Lower lobe of right lung (tissue), 2 donors: ENCODE measurements at regions not wholly inside any gene's neighbourhood (a gene's known extent, or its start where the extent isn't known, plus 50 kb on each side); places are given as distances from the start of the nearest gene placed in this dataset.

Experiments
- ATAC-seq, 2 donors: fragments of 200-7000 bp; cut with Tn5 transposase; one replicate each; pipeline ENCODE4 v1.9.1; 2020 to 2022; ENCODE audit warnings: mild to moderate bottlenecking in 2 of 2, moderate library complexity in 2 of 2
- DNase-seq: peaks from one replicate; pipeline ENCODE4 v3.0.0-alpha.2; 2020
- H3K27ac ChIP-seq: fragments of 200-600 bp; one replicate; pipeline ENCODE4 v1.8.0; 2022
- H3K27me3 ChIP-seq: fragments of 200-600 bp; one replicate; pipeline ENCODE4 v1.8.0; 2022; ENCODE audit warnings: low read depth
- H3K36me3 ChIP-seq: fragments of 200-600 bp; one replicate; pipeline ENCODE4 v1.8.0; 2022; ENCODE audit warnings: mild to moderate bottlenecking
- H3K4me1 ChIP-seq: fragments of 200-600 bp; one replicate; pipeline ENCODE4 v1.8.0; 2022
- H3K4me3 ChIP-seq: fragments of 200-600 bp; one replicate; pipeline ENCODE4 v1.8.0; 2022; ENCODE audit warnings: mild to moderate bottlenecking
- H3K9me3 ChIP-seq: fragments of 200-600 bp; one replicate; pipeline ENCODE4 v1.8.0; 2022
- intact Hi-C: fragments of 100-400 bp; cut with DNase I; formaldehyde crosslinking; loops from one replicate; pipeline ENCODE4 v1.11.0; 2022
- TF ChIP-seq, protein P1 (sequence below): fragments of 200-600 bp; IDR thresholded peaks from one replicate; pipeline ENCODE4 v1.8.0; 2022; ENCODE audit warnings: antibody characterized with exemption, mild to moderate bottlenecking
- donor health status: DM: no; HTN: yes; CAD: no; lungs with severe emphysema.

DNA sequence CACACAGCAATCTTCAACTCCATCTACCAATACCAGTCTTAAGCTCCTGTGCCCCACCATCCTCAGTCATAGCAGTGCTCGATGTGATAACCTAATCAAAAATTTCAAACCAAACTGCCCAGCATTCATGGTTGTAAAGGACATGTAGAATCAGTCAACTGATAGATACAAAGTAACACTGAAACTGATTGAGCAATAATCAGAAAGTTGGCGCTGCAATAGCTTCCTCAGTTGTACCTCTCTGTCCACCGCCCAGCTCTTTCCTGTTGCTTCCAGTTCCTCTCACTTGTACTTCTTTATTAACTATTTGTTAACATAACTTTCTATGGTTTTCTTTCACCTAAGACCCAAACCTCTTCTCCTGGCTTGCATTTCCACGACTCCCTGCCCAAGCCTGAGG, 745.7 kb downstream of the PDCD6IP start:
- H3K9me3 ChIP-seq: no peaks in the 10 kb centered on the region

DNA sequence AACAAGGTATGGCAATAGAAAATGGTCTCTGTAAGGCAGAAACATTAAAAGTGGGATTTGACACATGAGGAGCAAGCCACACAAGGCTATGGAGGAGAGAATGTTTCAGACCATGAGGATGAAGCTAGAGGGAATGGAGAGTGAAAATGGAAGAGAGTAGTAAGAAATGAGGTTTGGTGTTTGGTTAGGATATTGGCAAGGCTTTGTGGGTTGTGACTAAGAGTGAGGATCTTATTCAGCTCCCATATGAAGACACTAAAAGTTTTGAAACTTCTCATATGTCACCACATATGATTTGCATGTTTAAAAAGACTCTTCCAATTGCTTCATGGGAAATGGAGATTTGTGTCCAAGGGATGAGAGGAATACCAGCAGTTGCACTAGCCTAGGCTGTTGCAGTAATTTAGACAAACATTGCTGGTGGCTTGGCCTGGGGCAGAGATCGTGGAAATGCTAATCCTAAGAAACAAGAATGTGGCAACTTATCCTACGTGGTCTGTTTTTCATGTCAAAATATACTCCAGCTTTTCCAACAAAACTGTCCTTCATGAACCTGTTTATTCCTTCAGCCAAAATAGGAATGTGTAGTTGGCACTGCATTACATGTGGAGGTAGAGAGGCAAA, 749.0 kb downstream of the PDCD6IP start:
- no peaks in the 10 kb centered on the region for H3K27me3 ChIP-seq
- ATAC-seq (no peak), DNase-seq (no peak)
- no peak overlapping the region for H3K4me3 ChIP-seq
- TF ChIP-seq, protein P1, sequence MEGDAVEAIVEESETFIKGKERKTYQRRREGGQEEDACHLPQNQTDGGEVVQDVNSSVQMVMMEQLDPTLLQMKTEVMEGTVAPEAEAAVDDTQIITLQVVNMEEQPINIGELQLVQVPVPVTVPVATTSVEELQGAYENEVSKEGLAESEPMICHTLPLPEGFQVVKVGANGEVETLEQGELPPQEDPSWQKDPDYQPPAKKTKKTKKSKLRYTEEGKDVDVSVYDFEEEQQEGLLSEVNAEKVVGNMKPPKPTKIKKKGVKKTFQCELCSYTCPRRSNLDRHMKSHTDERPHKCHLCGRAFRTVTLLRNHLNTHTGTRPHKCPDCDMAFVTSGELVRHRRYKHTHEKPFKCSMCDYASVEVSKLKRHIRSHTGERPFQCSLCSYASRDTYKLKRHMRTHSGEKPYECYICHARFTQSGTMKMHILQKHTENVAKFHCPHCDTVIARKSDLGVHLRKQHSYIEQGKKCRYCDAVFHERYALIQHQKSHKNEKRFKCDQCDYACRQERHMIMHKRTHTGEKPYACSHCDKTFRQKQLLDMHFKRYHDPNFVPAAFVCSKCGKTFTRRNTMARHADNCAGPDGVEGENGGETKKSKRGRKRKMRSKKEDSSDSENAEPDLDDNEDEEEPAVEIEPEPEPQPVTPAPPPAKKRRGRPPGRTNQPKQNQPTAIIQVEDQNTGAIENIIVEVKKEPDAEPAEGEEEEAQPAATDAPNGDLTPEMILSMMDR: no peak
- no peak overlapping the region for H3K27ac ChIP-seq
- intact Hi-C loops: no loop called here
- no peaks in the 10 kb centered on the region for H3K36me3 ChIP-seq
- H3K9me3 ChIP-seq: no peaks in the 10 kb centered on the region
- H3K4me1 ChIP-seq: no peaks in the 10 kb centered on the region

More for the DNA sequence above, 745.7 kb downstream of the PDCD6IP start:
- Histone ChIP-seq H3K36me3 (no peaks in the 10 kb centered on the region), H3K27me3 (no peaks in the 10 kb centered on the region), H3K4me1 (no peaks in the 10 kb centered on the region), H3K27ac (no peak overlapping the region), H3K4me3 (no peak overlapping the region)
- no peak for DNase-seq
- intact Hi-C loops: no loop called here
- no peak for ATAC-seq
- TF ChIP-seq, protein P1: no peak

DNA sequence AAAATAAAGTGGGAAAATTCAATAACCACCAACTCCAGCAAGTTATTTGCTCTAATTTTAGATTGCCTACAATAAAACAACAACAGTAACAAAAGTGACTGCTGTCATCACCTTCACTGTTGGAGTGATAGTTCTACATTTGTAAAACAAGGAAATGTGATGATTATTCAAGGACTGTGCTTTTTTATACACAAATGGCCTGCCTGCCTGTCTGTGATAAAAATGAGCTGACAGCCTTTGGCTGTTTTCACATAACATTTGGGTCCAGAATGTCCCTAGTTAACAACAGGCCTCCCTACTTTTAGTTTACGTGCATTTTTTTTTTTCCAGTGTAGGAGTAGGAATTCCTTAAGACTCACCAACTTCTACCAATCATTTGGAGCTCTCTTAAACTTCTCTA, 768.8 kb downstream of the PDCD6IP start:
- no peaks in the 10 kb centered on the region for H3K36me3 ChIP-seq
- no peak overlapping the region for H3K27ac ChIP-seq
- no peaks in the 10 kb centered on the region for H3K27me3 ChIP-seq

DNA sequence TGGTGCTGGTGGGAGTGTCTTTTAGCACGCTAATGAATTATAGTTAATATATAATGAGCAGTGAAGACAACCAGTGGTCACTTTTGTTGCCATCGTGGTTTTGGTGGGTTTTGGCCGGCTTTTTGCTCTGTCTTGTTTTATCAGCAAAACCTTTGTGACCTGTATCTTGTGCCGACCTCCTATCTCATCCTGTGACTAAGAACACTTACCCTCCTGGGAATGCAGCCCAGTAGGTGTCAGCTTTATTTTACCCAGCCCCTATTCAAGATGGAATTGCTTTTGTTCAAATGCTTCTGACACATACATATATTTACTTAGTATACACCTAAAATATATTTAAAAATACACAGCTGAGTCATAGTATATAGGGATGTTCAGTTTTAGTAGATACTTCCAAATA, 770.3 kb downstream of the PDCD6IP start:
- H3K4me1 ChIP-seq: no peaks in the 10 kb centered on the region
- TF ChIP-seq, protein P1: no peak
- intact Hi-C loops: no loop called here
- ATAC-seq (no peak), DNase-seq (no peak)
- H3K9me3 ChIP-seq: no peaks in the 10 kb centered on the region
- no peaks in the 10 kb centered on the region for H3K27me3 ChIP-seq
- no peak overlapping the region for H3K27ac ChIP-seq
- H3K4me3 ChIP-seq: no peak overlapping the region
- no peaks in the 10 kb centered on the region for H3K36me3 ChIP-seq

More for the DNA sequence above, 768.8 kb downstream of the PDCD6IP start:
- TF ChIP-seq, protein P1: no peak
- ATAC-seq: no peak
- Histone ChIP-seq H3K4me1 (no peaks in the 10 kb centered on the region), H3K4me3 (no peak overlapping the region), H3K9me3 (no peaks in the 10 kb centered on the region)
- DNase-seq: no peak
- intact Hi-C loops: no loop called here

DNA sequence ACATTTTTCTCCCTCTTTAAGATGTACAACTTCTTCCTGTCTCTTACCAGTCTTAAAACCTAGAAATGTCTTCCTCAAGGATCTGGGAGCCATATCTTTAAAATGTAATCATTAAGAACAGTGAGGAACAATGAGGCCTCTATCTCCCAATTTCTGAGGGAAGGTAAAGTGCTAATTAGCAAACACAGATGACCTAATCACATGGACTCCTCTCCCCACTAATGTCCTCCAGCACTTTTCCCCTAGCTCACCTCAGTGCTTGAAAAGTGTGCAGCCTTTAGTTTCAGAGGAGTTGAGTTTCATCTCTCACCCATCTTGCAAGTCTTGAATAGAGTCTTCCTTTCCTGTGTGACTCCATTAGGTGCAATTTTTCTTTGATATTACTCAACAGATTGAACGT, 771.0 kb downstream of the PDCD6IP start:
- Histone ChIP-seq H3K9me3 (no peaks in the 10 kb centered on the region), H3K27me3 (no peaks in the 10 kb centered on the region), H3K36me3 (no peaks in the 10 kb centered on the region), H3K4me3 (no peak overlapping the region), H3K4me1 (no peaks in the 10 kb centered on the region), H3K27ac (no peak overlapping the region)
- no peak for DNase-seq
- TF ChIP-seq, protein P1: no peak
- ATAC-seq: no peak
- intact Hi-C loops: no loop called here
